GM23338 (cell line): ENCODE measurements at regions not wholly inside any gene's neighbourhood (a gene's known extent, or its start where the extent isn't known, plus 50 kb on each side); places are given as distances from the start of the nearest gene placed in this dataset.

Experiments
- ATAC-seq: fragments of 200-7000 bp; cut with Tn5 transposase; 3 replicates; pipeline ENCODE4 v1.9.1; 2020
- DNase-seq: peaks from one replicate; pipeline ENCODE4 v3.0.0-alpha.2; 2015; ENCODE audit warnings: low spot score
- H2AFZ ChIP-seq: fragments of 200-600 bp; sonication (generic); 2 replicates; pipeline ENCODE4 v1.8.0; 2016; ENCODE audit warnings: antibody characterized with exemption, mild to moderate bottlenecking, moderate library complexity
- H3F3A ChIP-seq: fragments of 200-600 bp; sonication (generic); replicated peaks from 2 replicates; pipeline ENCODE4 v1.8.0; 2017; ENCODE audit warnings: antibody characterized with exemption, mixed run types, low read depth
- H3K27ac ChIP-seq: fragments of 200-600 bp; sonication (generic); 2 replicates; pipeline ENCODE4 v1.6.1; 2016; ENCODE audit warnings: low read depth
- H3K27me3 ChIP-seq: fragments of 200-600 bp; sonication (generic); 2 replicates; pipeline ENCODE4 v1.8.0; 2016; ENCODE audit warnings: mild to moderate bottlenecking, mixed run types, moderate library complexity; ENCODE audit not compliant: insufficient read depth
- H3K36me3 ChIP-seq: fragments of 200-600 bp; sonication (generic); 2 replicates; pipeline ENCODE4 v1.8.0; 2016; ENCODE audit warnings: mild to moderate bottlenecking; ENCODE audit not compliant: insufficient read depth
- H3K4me1 ChIP-seq: fragments of 200-600 bp; sonication (generic); 2 replicates; pipeline ENCODE4 v1.8.0; 2016; ENCODE audit warnings: mild to moderate bottlenecking, moderate library complexity; ENCODE audit not compliant: insufficient read depth
- H3K4me2 ChIP-seq: fragments of 200-600 bp; sonication (generic); 2 replicates; pipeline ENCODE4 v1.7.1; 2017; ENCODE audit warnings: mixed run types
- H3K4me3 ChIP-seq: fragments of 200-600 bp; sonication (generic); 2 replicates; pipeline ENCODE4 v1.6.1; 2016; ENCODE audit warnings: mixed run types
- H3K79me2 ChIP-seq: fragments of 200-600 bp; sonication (generic); replicated peaks from 2 replicates; pipeline ENCODE4 v1.8.0; 2017; ENCODE audit warnings: mild to moderate bottlenecking; ENCODE audit not compliant: insufficient read depth
- H3K9me2 ChIP-seq: fragments of 200-600 bp; sonication (generic); 2 replicates; pipeline ENCODE4 v1.8.0; 2017; ENCODE audit not compliant: insufficient read depth
- H4K20me1 ChIP-seq: fragments of 200-600 bp; sonication (generic); replicated peaks from 2 replicates; pipeline ENCODE4 v1.8.0; 2017; ENCODE audit warnings: mild to moderate bottlenecking; ENCODE audit not compliant: insufficient read depth
- H3K27ac Mint-ChIP-seq: 2 replicates; pipeline ENCODE4 v1.8.0; 2020; ENCODE audit warnings: inconsistent platforms, mild to moderate bottlenecking, moderate library complexity, mixed read lengths
- H3K27me3 Mint-ChIP-seq: 3 replicates; pipeline ENCODE4 v1.8.0; 2022; ENCODE audit warnings: low read depth, mild to moderate bottlenecking, moderate library complexity, mixed read lengths, inconsistent platforms; ENCODE audit not compliant: insufficient read depth, poor library complexity
- H3K36me3 Mint-ChIP-seq: 3 replicates; pipeline ENCODE4 v1.8.0; 2021; ENCODE audit warnings: low read depth, mild to moderate bottlenecking, inconsistent platforms, moderate library complexity, mixed read lengths
- H3K4me1 Mint-ChIP-seq: 3 replicates; pipeline ENCODE4 v1.8.0; 2020; ENCODE audit warnings: mild to moderate bottlenecking, inconsistent platforms, mixed read lengths
- H3K4me3 Mint-ChIP-seq: 3 replicates; pipeline ENCODE4 v1.8.0; 2021; ENCODE audit warnings: moderate library complexity, mild to moderate bottlenecking, inconsistent platforms, mixed read lengths
- H3K9me3 Mint-ChIP-seq: 3 replicates; pipeline ENCODE4 v1.8.0; 2020; ENCODE audit warnings: moderate library complexity, mild to moderate bottlenecking, inconsistent platforms, mixed read lengths
- CREB1 ChIP-seq: fragments of 250-450 bp; sonication (Bioruptor Pico); IDR thresholded peaks from 2 replicates; pipeline ENCODE4 v1.5.0; 2020; ENCODE audit warnings: low read depth, mild to moderate bottlenecking, moderate library complexity
- ETS1 ChIP-seq: IDR thresholded peaks from 2 replicates; pipeline ENCODE4 v1.6.1; 2016; ENCODE audit warnings: antibody characterized with exemption
- EZH2 ChIP-seq: fragments of 200-600 bp; sonication (generic); IDR thresholded peaks from one replicate; pipeline ENCODE4 v1.8.0; 2017; ENCODE audit warnings: antibody characterized with exemption, mild to moderate bottlenecking, low read depth; ENCODE audit not compliant: unreplicated experiment
- EZH2phosphoT487 ChIP-seq: fragments of 200-600 bp; sonication (generic); IDR thresholded peaks from one replicate; pipeline ENCODE4 v1.8.1; 2018; ENCODE audit warnings: antibody characterized with exemption; ENCODE audit not compliant: unreplicated experiment
- JUNB ChIP-seq: IDR thresholded peaks from one replicate; pipeline ENCODE4 v1.6.1; 2016; ENCODE audit warnings: antibody characterized with exemption; ENCODE audit not compliant: unreplicated experiment
- NANOG ChIP-seq: IDR thresholded peaks from 2 replicates; pipeline ENCODE4 v1.6.1; 2016; ENCODE audit warnings: antibody characterized with exemption, borderline replicate concordance
- POLR2AphosphoS5 ChIP-seq: IDR thresholded peaks from 2 replicates; pipeline ENCODE4 v1.6.1; 2016; ENCODE audit warnings: antibody characterized with exemption, low read depth
- ZNF114 ChIP-seq: fragments of 250-450 bp; sonication (Bioruptor Pico); IDR thresholded peaks from 2 replicates; pipeline ENCODE4 v1.5.0; 2020; ENCODE audit warnings: mild to moderate bottlenecking, moderate library complexity
- ZNF331 ChIP-seq: fragments of 250-450 bp; sonication (Bioruptor Pico); IDR thresholded peaks from 2 replicates; pipeline ENCODE4 v1.5.0; 2020; ENCODE audit warnings: low read depth, mild to moderate bottlenecking, moderate library complexity
- TF ChIP-seq, protein P1 (sequence below), 2 experiments: fragments of 200-600 bp in 1 of 2; sonication (generic) in 1 of 2; conservative IDR thresholded peaks; 2 replicates each; pipeline versions ENCODE4 v1.5.1 to v1.6.1; 2016 to 2017; ENCODE audit warnings: antibody characterized with exemption in 2 of 2, low read depth in 2 of 2, mild to moderate bottlenecking in 2 of 2, moderate library complexity in 1 of 2
- TF ChIP-seq, protein P2 (sequence below): fragments of 250-450 bp; sonication (Bioruptor Pico); IDR thresholded peaks from 2 replicates; pipeline ENCODE4 v1.5.0; 2020; ENCODE audit warnings: mild to moderate bottlenecking, moderate library complexity

GRCh38 chr2:56030901-56031300, 107.3 kb upstream of the EFEMP1 start (continued):
- TF ChIP-seq JUNB (no peak), EZH2 (no peak), ZNF114 (no peak), EZH2phosphoT487 (no peak)

GRCh38 chr2:56034258-56034657, 110.7 kb upstream of the EFEMP1 start:
- Histone ChIP-seq H2AFZ (no peak overlapping the region), H3K9me2 (no peaks in the 10 kb centered on the region), H3K27me3 (no peaks in the 10 kb centered on the region), H3K4me3 (no peak overlapping the region), H3K4me1 (no peaks in the 10 kb centered on the region), H3K36me3 (no peaks in the 10 kb centered on the region), H3K4me2 (no peak overlapping the region), H3K27ac (no peak overlapping the region), H3K79me2 (no peaks in the 10 kb centered on the region), H3F3A (no peaks in the 10 kb centered on the region), H4K20me1 (no peaks in the 10 kb centered on the region)
- H3K9me3 Mint-ChIP-seq = no peaks in the 10 kb centered on the region
- TF ChIP-seq ETS1 (no peak), POLR2AphosphoS5 (no peak), EZH2phosphoT487 (no peak), ZNF114 (no peak), CREB1 (no peak), JUNB (no peak), EZH2 (no peak), NANOG (no peak), ZNF331 (CRISPR knock-in tag) (no peak)
- TF ChIP-seq, protein P1, sequence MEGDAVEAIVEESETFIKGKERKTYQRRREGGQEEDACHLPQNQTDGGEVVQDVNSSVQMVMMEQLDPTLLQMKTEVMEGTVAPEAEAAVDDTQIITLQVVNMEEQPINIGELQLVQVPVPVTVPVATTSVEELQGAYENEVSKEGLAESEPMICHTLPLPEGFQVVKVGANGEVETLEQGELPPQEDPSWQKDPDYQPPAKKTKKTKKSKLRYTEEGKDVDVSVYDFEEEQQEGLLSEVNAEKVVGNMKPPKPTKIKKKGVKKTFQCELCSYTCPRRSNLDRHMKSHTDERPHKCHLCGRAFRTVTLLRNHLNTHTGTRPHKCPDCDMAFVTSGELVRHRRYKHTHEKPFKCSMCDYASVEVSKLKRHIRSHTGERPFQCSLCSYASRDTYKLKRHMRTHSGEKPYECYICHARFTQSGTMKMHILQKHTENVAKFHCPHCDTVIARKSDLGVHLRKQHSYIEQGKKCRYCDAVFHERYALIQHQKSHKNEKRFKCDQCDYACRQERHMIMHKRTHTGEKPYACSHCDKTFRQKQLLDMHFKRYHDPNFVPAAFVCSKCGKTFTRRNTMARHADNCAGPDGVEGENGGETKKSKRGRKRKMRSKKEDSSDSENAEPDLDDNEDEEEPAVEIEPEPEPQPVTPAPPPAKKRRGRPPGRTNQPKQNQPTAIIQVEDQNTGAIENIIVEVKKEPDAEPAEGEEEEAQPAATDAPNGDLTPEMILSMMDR (conservative IDR thresholded peaks at IDR 0.05; ENCODE audit: low read depth in 2 of 2) = no peak
- TF ChIP-seq, protein P2, sequence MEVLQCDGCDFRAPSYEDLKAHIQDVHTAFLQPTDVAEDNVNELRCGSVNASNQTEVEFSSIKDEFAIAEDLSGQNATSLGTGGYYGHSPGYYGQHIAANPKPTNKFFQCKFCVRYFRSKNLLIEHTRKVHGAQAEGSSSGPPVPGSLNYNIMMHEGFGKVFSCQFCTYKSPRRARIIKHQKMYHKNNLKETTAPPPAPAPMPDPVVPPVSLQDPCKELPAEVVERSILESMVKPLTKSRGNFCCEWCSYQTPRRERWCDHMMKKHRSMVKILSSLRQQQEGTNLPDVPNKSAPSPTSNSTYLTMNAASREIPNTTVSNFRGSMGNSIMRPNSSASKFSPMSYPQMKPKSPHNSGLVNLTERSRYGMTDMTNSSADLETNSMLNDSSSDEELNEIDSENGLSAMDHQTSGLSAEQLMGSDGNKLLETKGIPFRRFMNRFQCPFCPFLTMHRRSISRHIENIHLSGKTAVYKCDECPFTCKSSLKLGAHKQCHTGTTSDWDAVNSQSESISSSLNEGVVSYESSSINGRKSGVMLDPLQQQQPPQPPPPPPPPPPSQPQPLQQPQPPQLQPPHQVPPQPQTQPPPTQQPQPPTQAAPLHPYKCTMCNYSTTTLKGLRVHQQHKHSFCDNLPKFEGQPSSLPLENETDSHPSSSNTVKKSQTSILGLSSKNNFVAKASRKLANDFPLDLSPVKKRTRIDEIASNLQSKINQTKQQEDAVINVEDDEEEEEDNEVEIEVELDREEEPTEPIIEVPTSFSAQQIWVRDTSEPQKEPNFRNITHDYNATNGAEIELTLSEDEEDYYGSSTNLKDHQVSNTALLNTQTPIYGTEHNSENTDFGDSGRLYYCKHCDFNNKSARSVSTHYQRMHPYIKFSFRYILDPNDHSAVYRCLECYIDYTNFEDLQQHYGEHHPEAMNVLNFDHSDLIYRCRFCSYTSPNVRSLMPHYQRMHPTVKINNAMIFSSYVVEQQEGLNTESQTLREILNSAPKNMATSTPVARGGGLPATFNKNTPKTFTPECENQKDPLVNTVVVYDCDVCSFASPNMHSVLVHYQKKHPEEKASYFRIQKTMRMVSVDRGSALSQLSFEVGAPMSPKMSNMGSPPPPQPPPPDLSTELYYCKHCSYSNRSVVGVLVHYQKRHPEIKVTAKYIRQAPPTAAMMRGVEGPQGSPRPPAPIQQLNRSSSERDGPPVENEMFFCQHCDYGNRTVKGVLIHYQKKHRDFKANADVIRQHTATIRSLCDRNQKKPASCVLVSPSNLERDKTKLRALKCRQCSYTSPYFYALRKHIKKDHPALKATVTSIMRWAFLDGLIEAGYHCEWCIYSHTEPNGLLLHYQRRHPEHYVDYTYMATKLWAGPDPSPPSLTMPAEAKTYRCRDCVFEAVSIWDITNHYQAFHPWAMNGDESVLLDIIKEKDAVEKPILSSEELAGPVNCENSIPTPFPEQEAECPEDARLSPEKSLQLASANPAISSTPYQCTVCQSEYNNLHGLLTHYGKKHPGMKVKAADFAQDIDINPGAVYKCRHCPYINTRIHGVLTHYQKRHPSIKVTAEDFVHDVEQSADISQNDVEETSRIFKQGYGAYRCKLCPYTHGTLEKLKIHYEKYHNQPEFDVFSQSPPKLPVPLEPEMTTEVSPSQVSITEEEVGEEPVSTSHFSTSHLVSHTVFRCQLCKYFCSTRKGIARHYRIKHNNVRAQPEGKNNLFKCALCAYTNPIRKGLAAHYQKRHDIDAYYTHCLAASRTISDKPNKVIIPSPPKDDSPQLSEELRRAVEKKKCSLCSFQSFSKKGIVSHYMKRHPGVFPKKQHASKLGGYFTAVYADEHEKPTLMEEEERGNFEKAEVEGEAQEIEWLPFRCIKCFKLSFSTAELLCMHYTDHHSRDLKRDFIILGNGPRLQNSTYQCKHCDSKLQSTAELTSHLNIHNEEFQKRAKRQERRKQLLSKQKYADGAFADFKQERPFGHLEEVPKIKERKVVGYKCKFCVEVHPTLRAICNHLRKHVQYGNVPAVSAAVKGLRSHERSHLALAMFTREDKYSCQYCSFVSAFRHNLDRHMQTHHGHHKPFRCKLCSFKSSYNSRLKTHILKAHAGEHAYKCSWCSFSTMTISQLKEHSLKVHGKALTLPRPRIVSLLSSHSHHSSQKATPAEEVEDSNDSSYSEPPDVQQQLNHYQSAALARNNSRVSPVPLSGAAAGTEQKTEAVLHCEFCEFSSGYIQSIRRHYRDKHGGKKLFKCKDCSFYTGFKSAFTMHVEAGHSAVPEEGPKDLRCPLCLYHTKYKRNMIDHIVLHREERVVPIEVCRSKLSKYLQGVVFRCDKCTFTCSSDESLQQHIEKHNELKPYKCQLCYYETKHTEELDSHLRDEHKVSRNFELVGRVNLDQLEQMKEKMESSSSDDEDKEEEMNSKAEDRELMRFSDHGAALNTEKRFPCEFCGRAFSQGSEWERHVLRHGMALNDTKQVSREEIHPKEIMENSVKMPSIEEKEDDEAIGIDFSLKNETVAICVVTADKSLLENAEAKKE (CRISPR knock-in tag) = no peak
- DNase-seq (no peak), ATAC-seq (no peak)
- H3K27me3 Mint-ChIP-seq = no peaks in the 10 kb centered on the region
- no peak overlapping the region for H3K27ac Mint-ChIP-seq
- H3K4me3 Mint-ChIP-seq = no peak overlapping the region
- peaks cover 8% of the 10 kb centered on the region; the same call in 2 of the 3 replicates for H3K4me1 Mint-ChIP-seq
- no peaks in the 10 kb centered on the region for H3K36me3 Mint-ChIP-seq
